ENCODE measurements at regions not wholly inside any gene's neighbourhood (a gene's known extent, or its start where the extent isn't known, plus 50 kb on each side); places are given as distances from the start of the nearest gene placed in this dataset.

GRCh38 chr12:42698213-42698612 lies 108.7 kb upstream of the PRICKLE1 start:
- TF ChIP-seq EGR1 (IDR thresholded peaks at IDR 0.05; ENCODE audit: low read depth in 2 of 2) (no peak), CTCF (IDR thresholded peaks at IDR 0.05; ENCODE audit: low read depth, low read length, missing input control) (no peak), GABPA (IDR thresholded peaks at IDR 0.05 in 1 of 2, conservative IDR thresholded peaks at IDR 0.05 in 1 of 2) (no peak), ZBTB33 (IDR thresholded peaks at IDR 0.05) (no peak), FOXA1 (IDR thresholded peaks at IDR 0.05) (no peak), RXRA (IDR thresholded peaks at IDR 0.05) (no peak)

All from liver (tissue), 3 donors.